ENCODE measurements at regions not wholly inside any gene's neighbourhood (a gene's known extent, or its start where the extent isn't known, plus 50 kb on each side); places are given as distances from the start of the nearest gene placed in this dataset.

GRCh38 chr2:103814016-103814415 lies 1039.9 kb upstream of the POU3F3 start:
- Mint-ChIP-seq H3K4me3 (ENCODE audit: unreplicated experiment) (no peak overlapping the region), H3K27me3 (ENCODE audit: unreplicated experiment) (no peaks in the 10 kb centered on the region), H3K36me3 (ENCODE audit: unreplicated experiment) (no peaks in the 10 kb centered on the region), H3K4me1 (ENCODE audit: low read depth, unreplicated experiment) (no peaks in the 10 kb centered on the region), H3K27ac (ENCODE audit: unreplicated experiment) (no peak overlapping the region), H3K9me3 (ENCODE audit: unreplicated experiment) (no peaks in the 10 kb centered on the region)
- TF ChIP-seq CTCF (IDR thresholded peaks at IDR 0.05; ENCODE audit: partially characterized antibody, unreplicated experiment), result no peak
- DNase-seq, result no peak

DNA sequence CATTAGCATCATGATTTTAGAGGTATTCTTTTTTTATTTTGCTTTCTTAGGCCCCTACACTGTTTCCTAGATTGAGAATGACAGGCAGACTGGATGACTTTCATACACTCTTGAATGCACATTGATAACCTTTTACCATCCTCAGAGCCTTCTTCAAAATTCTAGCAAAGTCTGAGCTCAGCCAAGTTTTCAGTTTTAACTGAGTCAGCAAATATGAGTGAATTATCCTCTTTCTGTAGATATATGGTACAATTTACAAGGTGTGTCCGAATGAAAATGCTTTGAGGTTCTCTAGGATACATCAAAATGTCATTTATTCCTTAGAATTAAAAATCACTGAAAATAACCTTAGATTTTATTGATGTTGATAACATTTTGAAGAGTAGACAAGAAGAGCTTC lies 1038.2 kb upstream of the POU3F3 start:
- Mint-ChIP-seq H3K4me1 (ENCODE audit: low read depth, unreplicated experiment) (no peaks in the 10 kb centered on the region), H3K36me3 (ENCODE audit: unreplicated experiment) (no peaks in the 10 kb centered on the region), H3K9me3 (ENCODE audit: unreplicated experiment) (peaks cover 1% of the 10 kb centered on the region), H3K4me3 (ENCODE audit: unreplicated experiment) (no peak overlapping the region), H3K27ac (ENCODE audit: unreplicated experiment) (no peak overlapping the region), H3K27me3 (ENCODE audit: unreplicated experiment) (no peaks in the 10 kb centered on the region)
- DNase-seq, result no peak
- no peak for TF ChIP-seq CTCF (IDR thresholded peaks at IDR 0.05; ENCODE audit: partially characterized antibody, unreplicated experiment)

DNA sequence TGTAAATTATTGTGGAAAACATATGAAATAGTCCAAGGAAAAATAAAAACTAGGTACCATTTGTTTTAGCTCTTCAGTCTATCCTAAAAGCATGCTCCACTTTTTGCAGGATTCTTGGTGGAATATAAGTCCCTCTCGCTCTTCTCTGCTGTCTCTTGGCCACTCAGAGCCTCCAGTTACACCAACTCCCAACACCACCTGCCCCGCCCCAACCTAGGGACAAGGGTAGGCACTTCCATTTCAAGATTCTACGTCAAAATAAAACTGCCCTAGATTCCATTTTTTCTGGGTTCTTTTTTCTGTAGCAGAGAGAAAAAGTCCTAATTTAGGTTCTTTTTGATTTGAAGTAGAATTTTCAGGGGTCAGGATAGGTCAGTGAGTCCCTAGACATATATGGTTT lies 1036.2 kb upstream of the POU3F3 start:
- H3K9me3 Mint-ChIP-seq (ENCODE audit: unreplicated experiment), result peaks cover 1% of the 10 kb centered on the region
- DNase-seq, result no peak
- no peak overlapping the region for H3K27ac Mint-ChIP-seq (ENCODE audit: unreplicated experiment)

GRCh38 chr2:103818176-103818575 lies 1035.7 kb upstream of the POU3F3 start:
- Mint-ChIP-seq H3K4me3 (ENCODE audit: unreplicated experiment) (no peak overlapping the region), H3K27ac (ENCODE audit: unreplicated experiment) (no peak overlapping the region), H3K27me3 (ENCODE audit: unreplicated experiment) (no peaks in the 10 kb centered on the region), H3K4me1 (ENCODE audit: low read depth, unreplicated experiment) (no peaks in the 10 kb centered on the region), H3K9me3 (ENCODE audit: unreplicated experiment) (peaks cover 1% of the 10 kb centered on the region), H3K36me3 (ENCODE audit: unreplicated experiment) (no peaks in the 10 kb centered on the region)
- no peak for DNase-seq
- TF ChIP-seq CTCF (IDR thresholded peaks at IDR 0.05; ENCODE audit: partially characterized antibody, unreplicated experiment), result no peak

More for the DNA sequence above, 1036.2 kb upstream of the POU3F3 start:
- no peaks in the 10 kb centered on the region for H3K27me3 Mint-ChIP-seq (ENCODE audit: unreplicated experiment)
- no peaks in the 10 kb centered on the region for H3K36me3 Mint-ChIP-seq (ENCODE audit: unreplicated experiment)
- no peak for TF ChIP-seq CTCF (IDR thresholded peaks at IDR 0.05; ENCODE audit: partially characterized antibody, unreplicated experiment)
- no peaks in the 10 kb centered on the region for H3K4me1 Mint-ChIP-seq (ENCODE audit: low read depth, unreplicated experiment)
- H3K4me3 Mint-ChIP-seq (ENCODE audit: unreplicated experiment), result no peak overlapping the region

- no peaks in the 10 kb centered on the region for H3K36me3 Mint-ChIP-seq (ENCODE audit: unreplicated experiment)
- no peak overlapping the region for H3K27ac Mint-ChIP-seq (ENCODE audit: unreplicated experiment)
- no peak overlapping the region for H3K4me3 Mint-ChIP-seq (ENCODE audit: unreplicated experiment)
- H3K9me3 Mint-ChIP-seq (ENCODE audit: unreplicated experiment), result peaks cover 1% of the 10 kb centered on the region
- no peaks in the 10 kb centered on the region for H3K27me3 Mint-ChIP-seq (ENCODE audit: unreplicated experiment)
- TF ChIP-seq CTCF (IDR thresholded peaks at IDR 0.05; ENCODE audit: partially characterized antibody, unreplicated experiment), result no peak
- DNase-seq, result no peak
- no peaks in the 10 kb centered on the region for H3K4me1 Mint-ChIP-seq (ENCODE audit: low read depth, unreplicated experiment)
Measured at GRCh38 chr2:103819599-103819998, 1034.3 kb upstream of the POU3F3 start.

Measured in glutamatergic neuron (in vitro differentiated cells).